ENCODE measurements at regions not wholly inside any gene's neighbourhood (a gene's known extent, or its start where the extent isn't known, plus 50 kb on each side); places are given as distances from the start of the nearest gene placed in this dataset.
"Not testable (repeated sequence)": the region's sequence is repeated elsewhere in the genome, so short reads cannot be mapped to it uniquely, and the experiment has no call there.

DNA sequence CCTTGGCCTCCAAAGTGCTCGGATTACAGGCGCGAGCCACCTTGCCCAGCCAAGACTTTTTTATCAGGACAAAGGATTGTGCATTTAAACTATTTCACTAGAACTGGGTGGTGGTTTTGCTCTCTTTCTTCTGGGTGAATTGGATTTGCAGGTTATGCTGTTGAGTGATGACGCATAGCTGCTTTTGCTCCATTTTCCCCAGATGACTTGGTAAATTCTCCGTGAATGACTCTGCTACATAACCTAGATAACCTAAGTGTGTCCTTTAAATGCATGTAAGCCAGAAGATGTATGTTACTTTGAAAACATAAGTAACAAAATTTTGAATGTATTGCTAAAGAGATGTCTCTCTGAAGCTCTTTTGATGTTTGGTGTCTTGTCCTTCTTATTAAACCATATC, 103.7 kb downstream of the NSUN5 start:
- not testable (repeated sequence) for TF ChIP-seq YY1 (IDR thresholded peaks at IDR 0.05; ENCODE audit: insufficient read depth, insufficient read length); ZNF274 (IDR thresholded peaks at IDR 0.05; ENCODE audit: low read depth, low read length)
